Liver (tissue), 8 donors: ENCODE measurements at regions not wholly inside any gene's neighbourhood (a gene's known extent, or its start where the extent isn't known, plus 50 kb on each side); places are given as distances from the start of the nearest gene placed in this dataset.

Experiments used
- DNase-seq: peaks from one replicate; pipeline ENCODE4 v3.0.0-alpha.2; 2017; ENCODE audit warnings: low spot score
- H3K27ac ChIP-seq, 2 donors: one replicate each; pipeline ENCODE4 v1.7.0; 2013; ENCODE audit warnings: inconsistent platforms in 2 of 2, low read length in 2 of 2, control low read depth in 1 of 2, low read depth in 1 of 2, mild to moderate bottlenecking in 1 of 2
- H3K27me3 ChIP-seq, 4 donors: one replicate each; pipeline versions ENCODE4 v1.6.1 to v1.7.0; 2013; ENCODE audit warnings: low read length in 3 of 4, inconsistent platforms in 1 of 4, mild to moderate bottlenecking in 1 of 4, moderate library complexity in 1 of 4; ENCODE audit not compliant: control insufficient read depth in 4 of 4, insufficient read depth in 4 of 4
- H3K36me3 ChIP-seq, 4 donors: one replicate each; pipeline versions ENCODE4 v1.6.1 to v1.7.0; 2013; ENCODE audit warnings: low read length in 3 of 4, mild to moderate bottlenecking in 3 of 4, low read depth in 1 of 4, moderate library complexity in 1 of 4; ENCODE audit not compliant: control insufficient read depth in 4 of 4, insufficient read depth in 3 of 4
- H3K4me1 ChIP-seq, 4 donors: one replicate each; pipeline versions ENCODE4 v1.6.1 to v1.7.0; 2013; ENCODE audit warnings: low read length in 3 of 4, mild to moderate bottlenecking in 3 of 4, moderate library complexity in 1 of 4; ENCODE audit not compliant: control insufficient read depth in 4 of 4, insufficient read depth in 4 of 4
- H3K4me3 ChIP-seq, 3 donors: one replicate each; pipeline versions ENCODE4 v1.6.1 to v1.7.0; 2013; ENCODE audit warnings: low read length in 3 of 3, control low read depth in 1 of 3, low read depth in 1 of 3, mild to moderate bottlenecking in 1 of 3
- H3K9ac ChIP-seq, 2 donors: one replicate each; pipeline ENCODE4 v1.7.0; 2013; ENCODE audit warnings: low read length in 2 of 2, mild to moderate bottlenecking in 2 of 2, moderate library complexity in 2 of 2, control low read depth in 1 of 2, low read depth in 1 of 2
- H3K9me3 ChIP-seq, 4 donors: one replicate each; pipeline versions ENCODE4 v1.6.1 to v1.7.0; 2013; ENCODE audit warnings: low read length in 3 of 4; ENCODE audit not compliant: control insufficient read depth in 4 of 4
- EGR1 ChIP-seq, 2 donors: IDR thresholded peaks; 2 replicates each; pipeline ENCODE4 v1.6.1; 2016 to 2018; ENCODE audit warnings: antibody characterized with exemption in 2 of 2, low read depth in 2 of 2
- FOXA1 ChIP-seq: IDR thresholded peaks from 2 replicates; pipeline ENCODE4 v1.6.1; 2016; ENCODE audit warnings: antibody characterized with exemption
- FOXA2 ChIP-seq: IDR thresholded peaks from 2 replicates; pipeline ENCODE4 v1.6.1; 2016; ENCODE audit warnings: antibody characterized with exemption
- GABPA ChIP-seq, 2 donors: IDR thresholded peaks in 1 of 2; conservative IDR thresholded peaks in 1 of 2; 2 replicates each; pipeline ENCODE4 v1.6.1; 2016; ENCODE audit warnings: antibody characterized with exemption in 2 of 2, mild to moderate bottlenecking in 1 of 2, moderate library complexity in 1 of 2
- HNF4A ChIP-seq, 2 donors: conservative IDR thresholded peaks; 2 replicates each; pipeline ENCODE4 v1.6.1; 2016; ENCODE audit warnings: antibody characterized with exemption in 2 of 2, mild to moderate bottlenecking in 2 of 2
- HNF4G ChIP-seq: IDR thresholded peaks from 2 replicates; pipeline ENCODE4 v1.6.1; 2016; ENCODE audit warnings: antibody characterized with exemption
- JUND ChIP-seq, 2 donors: IDR thresholded peaks; 2 replicates each; pipeline ENCODE4 v1.6.1; 2016; ENCODE audit warnings: antibody characterized with exemption in 2 of 2
- MAX ChIP-seq: IDR thresholded peaks from 2 replicates; pipeline ENCODE4 v1.6.1; 2016; ENCODE audit warnings: antibody characterized with exemption
- NR2F2 ChIP-seq: IDR thresholded peaks from 2 replicates; pipeline ENCODE4 v1.6.1; 2016; ENCODE audit warnings: antibody characterized with exemption
- RAD21 ChIP-seq, 2 donors: IDR thresholded peaks; 2 replicates each; pipeline ENCODE4 v1.6.1; 2016; ENCODE audit warnings: antibody characterized with exemption in 2 of 2, mild to moderate bottlenecking in 2 of 2
- RXRA ChIP-seq, 2 donors: IDR thresholded peaks; 2 replicates each; pipeline ENCODE4 v1.6.1; 2017 to 2018; ENCODE audit warnings: antibody characterized with exemption in 2 of 2, mild to moderate bottlenecking in 1 of 2
- SP1 ChIP-seq: IDR thresholded peaks from 2 replicates; pipeline ENCODE4 v1.6.1; 2018; ENCODE audit warnings: antibody characterized with exemption, mild to moderate bottlenecking
- TAF1 ChIP-seq: conservative IDR thresholded peaks from 2 replicates; pipeline ENCODE4 v1.6.1; 2016; ENCODE audit warnings: antibody characterized with exemption, mild to moderate bottlenecking
- YY1 ChIP-seq: IDR thresholded peaks from 2 replicates; pipeline ENCODE4 v1.6.1; 2016; ENCODE audit warnings: antibody characterized with exemption, mild to moderate bottlenecking
- ZBTB33 ChIP-seq: IDR thresholded peaks from 2 replicates; pipeline ENCODE4 v1.6.1; 2016; ENCODE audit warnings: antibody characterized with exemption
- whole genome bisulfite sequencing: extraction: QIAGEN DNeasy Blood & Tissue Kit; methylation state at CpG from one replicate; pipeline ENCODE4 v1.1.7; 2013; 5-methylcytosine and 5-hydroxymethylcytosine counted together
- TF ChIP-seq, protein P1 (sequence below): fragments of 150-350 bp; IDR thresholded peaks from 2 replicates; pipeline ENCODE4 v1.5.1; 2017; ENCODE audit warnings: improper control_type of control experiment, low read depth, low read length; ENCODE audit not compliant: missing input control
- TF ChIP-seq, protein P2 (sequence below): IDR thresholded peaks from 2 replicates; pipeline ENCODE4 v1.6.1; 2016; ENCODE audit warnings: antibody characterized with exemption, mild to moderate bottlenecking
- TF ChIP-seq, protein P3 (sequence below): IDR thresholded peaks from 2 replicates; pipeline ENCODE4 v1.6.1; 2016; ENCODE audit warnings: antibody characterized with exemption
- donor health status: healthy.
- donor health status: healthy.
- donor health status: healthy.
- donor health status: healthy.
- donor health status: healthy.

DNA sequence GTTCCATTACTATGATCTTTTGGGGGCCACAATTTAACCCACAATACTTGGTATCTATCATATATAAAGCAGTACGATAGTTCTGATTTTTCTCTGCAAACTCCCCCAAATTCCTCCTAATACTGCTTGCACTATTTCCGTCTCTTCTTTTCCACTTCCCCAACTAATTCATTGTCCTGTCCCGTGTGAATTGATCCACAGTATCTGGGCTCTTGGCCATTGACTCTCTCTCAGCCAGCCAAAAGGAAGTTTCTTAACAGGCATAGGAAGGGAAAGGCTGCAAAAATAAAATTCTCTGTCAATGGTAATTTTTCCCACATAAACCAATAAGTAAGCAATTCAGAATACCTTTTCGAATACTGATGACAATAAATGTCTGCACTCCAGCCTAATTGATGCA is 91.7 kb upstream of the DSCAM start:
- H3K27me3 ChIP-seq = peaks cover 0 to 3% (median under 1%) of the 10 kb centered on the region in 4 donors
- WGBS = 65% methylated on average over 4 of the region's 4 CpGs
- H3K36me3 ChIP-seq = no peaks in the 10 kb centered on the region
- no peak for TF ChIP-seq YY1
- no peak for TF ChIP-seq TAF1
- TF ChIP-seq HNF4A (conservative IDR thresholded peaks at IDR 0.05) = no peak
- no peak for TF ChIP-seq FOXA2
- no peak for TF ChIP-seq EGR1 (IDR thresholded peaks at IDR 0.05; ENCODE audit: low read depth in 2 of 2)
- TF ChIP-seq ZBTB33 = no peak
- no peak for TF ChIP-seq NR2F2
- no peak for TF ChIP-seq MAX
- TF ChIP-seq, protein P1, sequence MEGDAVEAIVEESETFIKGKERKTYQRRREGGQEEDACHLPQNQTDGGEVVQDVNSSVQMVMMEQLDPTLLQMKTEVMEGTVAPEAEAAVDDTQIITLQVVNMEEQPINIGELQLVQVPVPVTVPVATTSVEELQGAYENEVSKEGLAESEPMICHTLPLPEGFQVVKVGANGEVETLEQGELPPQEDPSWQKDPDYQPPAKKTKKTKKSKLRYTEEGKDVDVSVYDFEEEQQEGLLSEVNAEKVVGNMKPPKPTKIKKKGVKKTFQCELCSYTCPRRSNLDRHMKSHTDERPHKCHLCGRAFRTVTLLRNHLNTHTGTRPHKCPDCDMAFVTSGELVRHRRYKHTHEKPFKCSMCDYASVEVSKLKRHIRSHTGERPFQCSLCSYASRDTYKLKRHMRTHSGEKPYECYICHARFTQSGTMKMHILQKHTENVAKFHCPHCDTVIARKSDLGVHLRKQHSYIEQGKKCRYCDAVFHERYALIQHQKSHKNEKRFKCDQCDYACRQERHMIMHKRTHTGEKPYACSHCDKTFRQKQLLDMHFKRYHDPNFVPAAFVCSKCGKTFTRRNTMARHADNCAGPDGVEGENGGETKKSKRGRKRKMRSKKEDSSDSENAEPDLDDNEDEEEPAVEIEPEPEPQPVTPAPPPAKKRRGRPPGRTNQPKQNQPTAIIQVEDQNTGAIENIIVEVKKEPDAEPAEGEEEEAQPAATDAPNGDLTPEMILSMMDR = no peak
- TF ChIP-seq GABPA (IDR thresholded peaks at IDR 0.05 in 1 of 2, conservative IDR thresholded peaks at IDR 0.05 in 1 of 2) = no peak
- TF ChIP-seq RXRA (IDR thresholded peaks at IDR 0.05) = no peak
- TF ChIP-seq, protein P2, sequence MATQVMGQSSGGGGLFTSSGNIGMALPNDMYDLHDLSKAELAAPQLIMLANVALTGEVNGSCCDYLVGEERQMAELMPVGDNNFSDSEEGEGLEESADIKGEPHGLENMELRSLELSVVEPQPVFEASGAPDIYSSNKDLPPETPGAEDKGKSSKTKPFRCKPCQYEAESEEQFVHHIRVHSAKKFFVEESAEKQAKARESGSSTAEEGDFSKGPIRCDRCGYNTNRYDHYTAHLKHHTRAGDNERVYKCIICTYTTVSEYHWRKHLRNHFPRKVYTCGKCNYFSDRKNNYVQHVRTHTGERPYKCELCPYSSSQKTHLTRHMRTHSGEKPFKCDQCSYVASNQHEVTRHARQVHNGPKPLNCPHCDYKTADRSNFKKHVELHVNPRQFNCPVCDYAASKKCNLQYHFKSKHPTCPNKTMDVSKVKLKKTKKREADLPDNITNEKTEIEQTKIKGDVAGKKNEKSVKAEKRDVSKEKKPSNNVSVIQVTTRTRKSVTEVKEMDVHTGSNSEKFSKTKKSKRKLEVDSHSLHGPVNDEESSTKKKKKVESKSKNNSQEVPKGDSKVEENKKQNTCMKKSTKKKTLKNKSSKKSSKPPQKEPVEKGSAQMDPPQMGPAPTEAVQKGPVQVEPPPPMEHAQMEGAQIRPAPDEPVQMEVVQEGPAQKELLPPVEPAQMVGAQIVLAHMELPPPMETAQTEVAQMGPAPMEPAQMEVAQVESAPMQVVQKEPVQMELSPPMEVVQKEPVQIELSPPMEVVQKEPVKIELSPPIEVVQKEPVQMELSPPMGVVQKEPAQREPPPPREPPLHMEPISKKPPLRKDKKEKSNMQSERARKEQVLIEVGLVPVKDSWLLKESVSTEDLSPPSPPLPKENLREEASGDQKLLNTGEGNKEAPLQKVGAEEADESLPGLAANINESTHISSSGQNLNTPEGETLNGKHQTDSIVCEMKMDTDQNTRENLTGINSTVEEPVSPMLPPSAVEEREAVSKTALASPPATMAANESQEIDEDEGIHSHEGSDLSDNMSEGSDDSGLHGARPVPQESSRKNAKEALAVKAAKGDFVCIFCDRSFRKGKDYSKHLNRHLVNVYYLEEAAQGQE = no peak
- no peak for TF ChIP-seq SP1
- TF ChIP-seq HNF4G = no peak
- TF ChIP-seq JUND (IDR thresholded peaks at IDR 0.05) = no peak
- TF ChIP-seq FOXA1 = no peak
- TF ChIP-seq, protein P3, sequence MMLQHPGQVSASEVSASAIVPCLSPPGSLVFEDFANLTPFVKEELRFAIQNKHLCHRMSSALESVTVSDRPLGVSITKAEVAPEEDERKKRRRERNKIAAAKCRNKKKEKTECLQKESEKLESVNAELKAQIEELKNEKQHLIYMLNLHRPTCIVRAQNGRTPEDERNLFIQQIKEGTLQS = no peak
- no peak for TF ChIP-seq RAD21 (IDR thresholded peaks at IDR 0.05)
- H3K9me3 ChIP-seq = no peaks in the 10 kb centered on the region
- H3K27ac ChIP-seq = no peak overlapping the region
- DNase-seq = no peak
- H3K4me3 ChIP-seq = no peak overlapping the region
- H3K9ac ChIP-seq = no peak overlapping the region
- no peaks in the 10 kb centered on the region for H3K4me1 ChIP-seq

DNA sequence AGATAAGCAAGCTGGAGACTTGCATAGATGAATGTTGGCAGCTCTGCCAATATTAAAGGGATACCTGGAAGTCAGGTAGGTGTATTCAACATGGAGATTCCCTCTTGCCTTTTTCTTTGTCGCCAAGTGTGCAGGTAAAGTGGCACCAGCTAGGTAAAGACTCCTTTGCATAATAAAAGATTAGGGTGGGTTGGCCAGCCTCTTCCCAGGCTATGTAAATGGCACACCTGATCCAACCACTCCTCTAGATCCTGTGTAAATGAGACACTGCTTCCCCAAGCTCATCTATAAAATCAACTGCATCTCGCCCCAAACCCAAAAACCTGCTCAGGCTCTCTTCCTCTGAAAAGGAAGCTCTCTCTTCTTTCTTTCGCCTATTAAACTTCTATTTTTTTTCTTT is 100.8 kb upstream of the DSCAM start:
- Histone ChIP-seq H3K4me1 (no peaks in the 10 kb centered on the region), H3K27ac (no peak overlapping the region), H3K9ac (no peak overlapping the region), H3K4me3 (no peak overlapping the region), H3K27me3 (no peaks in the 10 kb centered on the region), H3K9me3 (no peaks in the 10 kb centered on the region), H3K36me3 (no peaks in the 10 kb centered on the region)
- no peak for DNase-seq
- WGBS = 61% methylated on average over 3 of the region's 3 CpGs
- TF ChIP-seq, protein P1 = no peak
- TF ChIP-seq ZBTB33 (no peak), JUND (IDR thresholded peaks at IDR 0.05) (no peak), SP1 (no peak), HNF4G (no peak), MAX (no peak), TAF1 (no peak), GABPA (IDR thresholded peaks at IDR 0.05 in 1 of 2, conservative IDR thresholded peaks at IDR 0.05 in 1 of 2) (no peak), RAD21 (IDR thresholded peaks at IDR 0.05) (no peak), FOXA1 (no peak), RXRA (IDR thresholded peaks at IDR 0.05) (no peak), NR2F2 (no peak), FOXA2 (no peak), YY1 (no peak), EGR1 (IDR thresholded peaks at IDR 0.05; ENCODE audit: low read depth in 2 of 2) (no peak)
